Suprapubic skin (tissue), 4 donors: ENCODE measurements at regions not wholly inside any gene's neighbourhood (a gene's known extent, or its start where the extent isn't known, plus 50 kb on each side); places are given as distances from the start of the nearest gene placed in this dataset.

Experiments
- CTCF ChIP-seq, 2 donors: fragments of 200-600 bp in 1 of 2; fragments of 450-650 bp in 1 of 2; sonication (generic) in 1 of 2; IDR thresholded peaks; one replicate each; pipeline ENCODE4 v1.5.1; 2016 to 2019; ENCODE audit warnings: antibody characterized with exemption in 2 of 2, mild to moderate bottlenecking in 1 of 2, moderate library complexity in 1 of 2
- POLR2A ChIP-seq, 2 donors: fragments of 450-650 bp; IDR thresholded peaks; one replicate each; pipeline ENCODE4 v1.6.1; 2017; ENCODE audit warnings: antibody characterized with exemption in 2 of 2, mild to moderate bottlenecking in 2 of 2, moderate library complexity in 2 of 2
- POLR2AphosphoS5 ChIP-seq, 3 donors: sonication (generic); formaldehyde crosslinking; IDR thresholded peaks; one replicate each; pipeline ENCODE4 v1.6.1; 2017; ENCODE audit warnings: antibody characterized with exemption in 3 of 3

DNA sequence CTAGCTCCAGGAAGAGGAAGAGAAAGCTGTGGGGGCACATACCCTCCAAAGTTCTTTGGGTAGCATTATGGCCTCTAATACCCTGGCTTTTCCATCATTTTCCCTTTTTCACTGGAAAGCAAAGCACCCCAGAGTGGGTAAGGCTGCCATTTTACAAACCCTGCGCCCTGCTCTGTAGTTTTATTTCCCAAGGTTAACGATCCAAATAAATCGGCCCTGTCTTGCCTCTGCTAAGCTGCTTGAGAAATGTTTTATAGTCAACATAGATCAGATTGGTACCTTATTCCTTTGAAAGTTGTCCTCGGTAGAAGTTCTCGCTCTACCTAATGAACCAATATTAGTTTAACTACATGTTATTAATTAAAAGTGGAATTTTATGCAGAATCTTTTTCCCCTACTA lies 328.2 kb downstream of the NPIPA8 start:
- no peak for TF ChIP-seq POLR2AphosphoS5 (IDR thresholded peaks at IDR 0.05)
- no peak for TF ChIP-seq CTCF (IDR thresholded peaks at IDR 0.05)
- no peak for TF ChIP-seq POLR2A (IDR thresholded peaks at IDR 0.05)
